ENCODE measurements at regions not wholly inside any gene's neighbourhood (a gene's known extent, or its start where the extent isn't known, plus 50 kb on each side); places are given as distances from the start of the nearest gene placed in this dataset.
A peak's percentile ranks its signal among the peaks of the same experiment; 100 is the strongest.

GRCh38 chr7:41116337-41116736 lies 586.6 kb downstream of the INHBA start:
- Histone ChIP-seq H3K4me2 (ENCODE audit: control insufficient read depth, insufficient read depth) (no peak overlapping the region), H3K36me3 (ENCODE audit: control insufficient read depth in 2 of 2, insufficient read depth in 2 of 2, low read length in 1 of 2) (no peaks in the 10 kb centered on the region), H3K27ac (ENCODE audit: control insufficient read depth, insufficient read depth) (no peak overlapping the region), H4K20me1 (ENCODE audit: control insufficient read depth, insufficient read depth) (no peaks in the 10 kb centered on the region), H3K27me3 (replicated peaks in 1 of 2; ENCODE audit: control insufficient read depth in 2 of 2, insufficient read depth in 2 of 2, low read length in 1 of 2) (no peaks in the 10 kb centered on the region), H3K4me1 (ENCODE audit: control insufficient read depth, insufficient read depth, low read length) (no peaks in the 10 kb centered on the region), H3K9ac (ENCODE audit: control insufficient read depth, insufficient read depth, low read length) (no peak overlapping the region), H3K4me3 (no peak overlapping the region), H3K79me2 (ENCODE audit: control insufficient read depth, insufficient read depth, low read length) (no peaks in the 10 kb centered on the region), H3K9me3 (replicated peaks; ENCODE audit: control insufficient read depth, insufficient read depth, low read length) (no peaks in the 10 kb centered on the region), H2AFZ (ENCODE audit: control insufficient read depth, low read depth, low read length) (no peak overlapping the region)
- RAD21 ChIA-PET (ENCODE audit: unreplicated experiment) = interaction anchor here (0.8 to 1.5 kb wide), 3 partner anchors 8 to 16 kb away, joined by 3 to 5 read pairs (median 3); no protein-coding TSS in a partner anchor
- in situ Hi-C loops (cut with MboI) (no loop called here), intact Hi-C loops (cut with micrococcal nuclease; ENCODE audit: unreplicated experiment) (no loop called here)
- SMC1A ChIA-PET (ENCODE audit: uncharacterized antibody, unreplicated experiment) = interaction anchor here (0.9 to 2.7 kb wide), 6 partner anchors 10 to 37 kb away, joined by 3 to 18 read pairs (median 4); no protein-coding TSS in a partner anchor
- WGBS (ENCODE audit: insufficient coverage, insufficient replicate concordance, low lambda C conversion rate, missing lambda C conversion rate) = 36% methylated on average over 3 of the region's 3 CpGs
- FAIRE-seq (no peak), DNase-seq (ENCODE audit: low read depth, low spot score) (no peak), ATAC-seq (peak; percentile 24; the same call in 2 of the 3 replicates)
- no peak for TF ChIP-seq RCOR1 (conservative IDR thresholded peaks at IDR 0.05; ENCODE audit: low read depth, low read length)
- no peak for TF ChIP-seq POLR2AphosphoS5 (IDR thresholded peaks at IDR 0.05; ENCODE audit: low read length)
- TF ChIP-seq SREBF2 (IDR thresholded peaks at IDR 0.05; ENCODE audit: low read length) = no peak
- no peak for TF ChIP-seq SPI1 (IDR thresholded peaks at IDR 0.05; ENCODE audit: borderline replicate concordance, insufficient read depth, low read depth, low read length)
- TF ChIP-seq, protein P1, sequence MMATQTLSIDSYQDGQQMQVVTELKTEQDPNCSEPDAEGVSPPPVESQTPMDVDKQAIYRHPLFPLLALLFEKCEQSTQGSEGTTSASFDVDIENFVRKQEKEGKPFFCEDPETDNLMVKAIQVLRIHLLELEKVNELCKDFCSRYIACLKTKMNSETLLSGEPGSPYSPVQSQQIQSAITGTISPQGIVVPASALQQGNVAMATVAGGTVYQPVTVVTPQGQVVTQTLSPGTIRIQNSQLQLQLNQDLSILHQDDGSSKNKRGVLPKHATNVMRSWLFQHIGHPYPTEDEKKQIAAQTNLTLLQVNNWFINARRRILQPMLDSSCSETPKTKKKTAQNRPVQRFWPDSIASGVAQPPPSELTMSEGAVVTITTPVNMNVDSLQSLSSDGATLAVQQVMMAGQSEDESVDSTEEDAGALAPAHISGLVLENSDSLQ (IDR thresholded peaks at IDR 0.05) = no peak
- no peak for TF ChIP-seq JUNB (IDR thresholded peaks at IDR 0.05)
- TF ChIP-seq MYB (IDR thresholded peaks at IDR 0.05; ENCODE audit: borderline replicate concordance, low read depth, low read length) = no peak
- no peak for TF ChIP-seq ZNF24 (IDR thresholded peaks at IDR 0.05)
- TF ChIP-seq DPF2 (IDR thresholded peaks at IDR 0.05) = no peak
- TF ChIP-seq BRCA1 (IDR thresholded peaks at IDR 0.05; ENCODE audit: low read depth, low read length) = no peak
- no peak for TF ChIP-seq CEBPB (IDR thresholded peaks at IDR 0.05; ENCODE audit: borderline replicate concordance in 1 of 2, low read depth in 2 of 2, low read length in 2 of 2)
- POLR2A ChIA-PET = interaction anchor here (1.3 to 1.9 kb wide), 2 partner anchors 11 to 12 kb away, joined by 3 to 8 read pairs; no protein-coding TSS in a partner anchor
- CTCF ChIA-PET = interaction anchor here (1.0 to 3.0 kb wide), 5 partner anchors 9 to 68 kb away, joined by 3 to 10 read pairs (median 3); no protein-coding TSS in a partner anchor
- no TSS peak for BruUV-seq (replicated peaks)

Measured in GM12878 (cell line).